ENCODE measurements at regions not wholly inside any gene's neighbourhood (a gene's known extent, or its start where the extent isn't known, plus 50 kb on each side); places are given as distances from the start of the nearest gene placed in this dataset.

- 0 out of 2 replicates have a peak, but pooled peaks cover 4% of the 10 kb centered on the region for H4K20me1 ChIP-seq (ENCODE audit: insufficient read depth, low read length)
- peak overlapping the region; percentile 37 for H2AK9ac ChIP-seq (replicated peaks; ENCODE audit: low read depth, low read length, poor library complexity)
- no peak for ATAC-seq (ENCODE audit: low read depth)
- H3K36me3 ChIP-seq (ENCODE audit: control insufficient read depth, insufficient read depth, low read length), result no peaks in the 10 kb centered on the region
- no peak overlapping the region for H3K4me3 ChIP-seq (ENCODE audit: insufficient read depth, low read depth, low read length)
- dilution Hi-C loops (cut with HindIII; ENCODE audit: low sequenced_read_pairs, unreplicated experiment) (no loop called here), intact Hi-C loops (cut with micrococcal nuclease) (loop anchor here (5.0 kb wide), 1 partner anchor 69 kb away; no protein-coding TSS in a partner anchor), in situ Hi-C loops (cut with MboI; ENCODE audit: low sequenced_read_pairs) (no loop called here)
- no peak overlapping the region for H3K4me2 ChIP-seq (ENCODE audit: low read depth, low read length)
- H2BK20ac ChIP-seq (ENCODE audit: low read depth, low read length), result no peak overlapping the region
- 0 out of 2 replicates have a peak, but pooled peaks cover 2% of the 10 kb centered on the region for H3K4me1 ChIP-seq (ENCODE audit: control insufficient read depth, insufficient read depth, low read length)
- no peak overlapping the region for H3K56ac ChIP-seq (ENCODE audit: extremely low read depth, insufficient read depth, low read length)
- no peak overlapping the region for H4K5ac ChIP-seq (ENCODE audit: low read depth, low read length)
- WGBS, 2 experiments (ENCODE audit: extremely low coverage in 2 of 2, insufficient read length in 1 of 2), result 60% methylated on average over 1 of the region's 14 CpGs; no CpG with 5 or more reads in 1 of the 2 experiments
- H2BK15ac ChIP-seq (ENCODE audit: low read depth, low read length), result no peak overlapping the region
- no TSS peak for BruUV-seq (replicated peaks)
- no peak for TF ChIP-seq NFE2L2 (IDR thresholded peaks at IDR 0.05; ENCODE audit: low read depth, low read length)
- TF ChIP-seq MXI1 (IDR thresholded peaks at IDR 0.05; ENCODE audit: borderline replicate concordance, low read depth, low read length), result no peak
- TF ChIP-seq BHLHE40 (IDR thresholded peaks at IDR 0.05; ENCODE audit: low read depth, low read length), result no peak
- no peak for TF ChIP-seq ELK1 (IDR thresholded peaks at IDR 0.05; ENCODE audit: borderline replicate concordance, low read depth, low read length)
- 0 out of 2 replicates have a peak, but pooled peaks have one; percentile 9 for TF ChIP-seq CTCF (conservative IDR thresholded peaks at IDR 0.05; ENCODE audit: low read depth, low read length)
- CTCF ChIA-PET, result no interaction called here
- H4K8ac ChIP-seq (ENCODE audit: low read depth in 2 of 2, low read length in 2 of 2), result no peak overlapping the region
- H2AK5ac ChIP-seq (ENCODE audit: low read depth, low read length), result no peak overlapping the region
- no peak overlapping the region for H3K4ac ChIP-seq (ENCODE audit: low read depth, low read length)
- H2AFZ ChIP-seq (replicated peaks; ENCODE audit: low read length, poor library complexity), result peak overlapping the region; percentile 17
- no peak overlapping the region for H3K27ac ChIP-seq (ENCODE audit: insufficient read depth, low read length)
- H4K91ac ChIP-seq (ENCODE audit: insufficient read depth, low read depth, low read length), result no peak overlapping the region
- H3K9ac ChIP-seq (ENCODE audit: low read depth, low read length), result no peak overlapping the region
- H3K9me3 ChIP-seq (ENCODE audit: control insufficient read depth, insufficient read depth, low read length), result no peaks in the 10 kb centered on the region
- POLR2A ChIA-PET (ENCODE audit: unreplicated experiment), result no interaction called here
- H2BK120ac ChIP-seq (ENCODE audit: low read depth, low read length), result no peak overlapping the region
- no peak overlapping the region for H3K18ac ChIP-seq (ENCODE audit: low read depth, low read length)
- H3K9me1 ChIP-seq (ENCODE audit: insufficient read depth, low read length), result no peaks in the 10 kb centered on the region
- H3K79me1 ChIP-seq (ENCODE audit: low read depth in 1 of 2, low read length in 2 of 2), result no peaks in the 10 kb centered on the region
- no peak for DNase-seq
- H2BK5ac ChIP-seq (ENCODE audit: low read depth, low read length, poor library complexity, severe bottlenecking), result no peak overlapping the region
- H3K23ac ChIP-seq (ENCODE audit: low read depth, low read length), result no peak overlapping the region
- H3K14ac ChIP-seq (replicated peaks; ENCODE audit: low read depth, low read length), result no peak overlapping the region
- H3K27me3 ChIP-seq (ENCODE audit: control insufficient read depth, insufficient read depth, low read length), result peaks cover 24% of the 10 kb centered on the region
These were observed 197.1 kb downstream of the UACA start for GRCh38 chr15:70566047-70566835.
